Peyer's patch (tissue), 4 donors: ENCODE measurements at regions not wholly inside any gene's neighbourhood (a gene's known extent, or its start where the extent isn't known, plus 50 kb on each side); places are given as distances from the start of the nearest gene placed in this dataset.

Experiments
- POLR2A ChIP-seq, 2 donors: fragments of 450-650 bp; IDR thresholded peaks; one replicate each; pipeline ENCODE4 v1.5.1; 2017; ENCODE audit warnings: antibody characterized with exemption in 2 of 2, mild to moderate bottlenecking in 2 of 2, moderate library complexity in 2 of 2
- TF ChIP-seq, protein P1 (sequence below), 6 experiments: fragments of 450-650 bp in 4 of 6; fragments of 200-600 bp in 2 of 6; sonication (generic) in 1 of 6; IDR thresholded peaks; one replicate each; pipeline ENCODE4 v1.5.1; 2017 to 2019; ENCODE audit warnings: antibody characterized with exemption in 6 of 6, mild to moderate bottlenecking in 3 of 6, moderate library complexity in 1 of 6

DNA sequence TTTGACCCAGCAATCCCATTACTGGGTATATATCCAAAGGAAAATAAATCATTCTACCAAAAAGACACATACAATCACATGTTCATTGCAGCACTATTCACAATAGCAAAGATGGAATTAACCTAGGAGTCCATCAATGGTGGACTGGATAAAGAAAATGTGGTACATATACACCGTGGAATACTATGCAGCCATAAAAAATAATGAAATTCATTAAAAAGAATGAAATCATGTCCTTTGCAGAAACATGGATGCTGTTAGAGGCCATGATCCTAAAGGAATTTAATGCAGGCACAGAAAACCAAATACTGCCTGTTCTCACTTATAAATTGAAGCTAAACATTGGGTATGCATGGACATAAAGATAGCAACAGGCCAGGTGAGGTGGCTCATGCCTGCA is 61.9 kb upstream of the BMP6 start:
- no peak for TF ChIP-seq POLR2A (IDR thresholded peaks at IDR 0.05)
- TF ChIP-seq, protein P1, sequence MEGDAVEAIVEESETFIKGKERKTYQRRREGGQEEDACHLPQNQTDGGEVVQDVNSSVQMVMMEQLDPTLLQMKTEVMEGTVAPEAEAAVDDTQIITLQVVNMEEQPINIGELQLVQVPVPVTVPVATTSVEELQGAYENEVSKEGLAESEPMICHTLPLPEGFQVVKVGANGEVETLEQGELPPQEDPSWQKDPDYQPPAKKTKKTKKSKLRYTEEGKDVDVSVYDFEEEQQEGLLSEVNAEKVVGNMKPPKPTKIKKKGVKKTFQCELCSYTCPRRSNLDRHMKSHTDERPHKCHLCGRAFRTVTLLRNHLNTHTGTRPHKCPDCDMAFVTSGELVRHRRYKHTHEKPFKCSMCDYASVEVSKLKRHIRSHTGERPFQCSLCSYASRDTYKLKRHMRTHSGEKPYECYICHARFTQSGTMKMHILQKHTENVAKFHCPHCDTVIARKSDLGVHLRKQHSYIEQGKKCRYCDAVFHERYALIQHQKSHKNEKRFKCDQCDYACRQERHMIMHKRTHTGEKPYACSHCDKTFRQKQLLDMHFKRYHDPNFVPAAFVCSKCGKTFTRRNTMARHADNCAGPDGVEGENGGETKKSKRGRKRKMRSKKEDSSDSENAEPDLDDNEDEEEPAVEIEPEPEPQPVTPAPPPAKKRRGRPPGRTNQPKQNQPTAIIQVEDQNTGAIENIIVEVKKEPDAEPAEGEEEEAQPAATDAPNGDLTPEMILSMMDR (IDR thresholded peaks at IDR 0.05): no peak
